GM18508 (cell line): ENCODE measurements at regions not wholly inside any gene's neighbourhood (a gene's known extent, or its start where the extent isn't known, plus 50 kb on each side); places are given as distances from the start of the nearest gene placed in this dataset.

Source experiments
- ATAC-seq: cut with Tn5 transposase; IDR thresholded peaks from one replicate; pipeline ENCODE4 v1.9.1; 2021; ENCODE audit warnings: moderate number of reproducible peaks; ENCODE audit not compliant: insufficient read depth, unreplicated experiment

GRCh38 chr2:41344529-41344928 lies 703.3 kb upstream of the PKDCC start:
- no peak for ATAC-seq

- ATAC-seq: no peak
Observed at GRCh38 chr2:41353060-41353459, 694.8 kb upstream of the PKDCC start.

- no peak for ATAC-seq
Observed at GRCh38 chr2:41355794-41356193, 692.0 kb upstream of the PKDCC start.

- ATAC-seq: no peak
Observed at GRCh38 chr2:41364842-41365241, 683.0 kb upstream of the PKDCC start.

GRCh38 chr2:41375901-41376300 lies 671.9 kb upstream of the PKDCC start:
- no peak for ATAC-seq

GRCh38 chr2:41377837-41378236 lies 670.0 kb upstream of the PKDCC start:
- no peak for ATAC-seq

- no peak for ATAC-seq
Observed at GRCh38 chr2:41378420-41378819, 669.4 kb upstream of the PKDCC start.

GRCh38 chr2:41379496-41380221 lies 668.2 kb upstream of the PKDCC start:
- ATAC-seq: no peak

- no peak for ATAC-seq
Observed at GRCh38 chr2:41381701-41382100, 666.1 kb upstream of the PKDCC start.

GRCh38 chr2:41387519-41387918 lies 660.3 kb upstream of the PKDCC start:
- ATAC-seq: no peak

GRCh38 chr2:41393621-41394020 lies 654.2 kb upstream of the PKDCC start:
- no peak for ATAC-seq

GRCh38 chr2:41394541-41394940 lies 653.3 kb upstream of the PKDCC start:
- no peak for ATAC-seq

GRCh38 chr2:41395692-41396091 lies 652.1 kb upstream of the PKDCC start:
- ATAC-seq: no peak

GRCh38 chr2:41399437-41400087 lies 648.3 kb upstream of the PKDCC start:
- ATAC-seq: no peak

GRCh38 chr2:41400088-41400665 lies 647.6 kb upstream of the PKDCC start:
- ATAC-seq: no peak

GRCh38 chr2:41405441-41405840 lies 642.4 kb upstream of the PKDCC start:
- ATAC-seq: no peak

GRCh38 chr2:41409328-41409727 lies 638.5 kb upstream of the PKDCC start:
- no peak for ATAC-seq

GRCh38 chr2:41410011-41410410 lies 637.8 kb upstream of the PKDCC start:
- no peak for ATAC-seq

GRCh38 chr2:41413813-41414485 lies 633.9 kb upstream of the PKDCC start:
- ATAC-seq: no peak

GRCh38 chr2:41414486-41415230 lies 633.2 kb upstream of the PKDCC start:
- ATAC-seq: peak; percentile 47
